OCI-LY3 (cell line): ENCODE measurements at regions not wholly inside any gene's neighbourhood (a gene's known extent, or its start where the extent isn't known, plus 50 kb on each side); places are given as distances from the start of the nearest gene placed in this dataset.
A peak's percentile ranks its signal among the peaks of the same experiment; 100 is the strongest.

Experiments used
- H2AFZ ChIP-seq: fragments of 200-600, 300-600 bp; shearing (Covaris generic); 2 replicates; pipeline ENCODE4 v1.6.0; 2014; ENCODE audit warnings: antibody characterized with exemption, low read depth, low read length
- H3K27ac ChIP-seq: fragments of 200-600, 300-600 bp; sonication (generic); 2 replicates; pipeline ENCODE4 v1.5.1; 2014; ENCODE audit warnings: mild to moderate bottlenecking, low read length, moderate library complexity, mixed read lengths
- H3K27me3 ChIP-seq: fragments of 200-600, 300-600 bp; sonication (generic); 2 replicates; pipeline ENCODE4 v1.6.1; 2014; ENCODE audit warnings: low read depth, low read length, mixed read lengths
- H3K36me3 ChIP-seq: fragments of 200-600, 300-600 bp; sonication (generic); replicated peaks from 2 replicates; pipeline ENCODE3; 2014; ENCODE audit warnings: low read depth, low read length, mixed read lengths
- H3K4me1 ChIP-seq: fragments of 300-600, 200-600 bp; sonication (generic); 2 replicates; pipeline ENCODE4 v1.6.1; 2014; ENCODE audit warnings: low read length, mixed read lengths
- H3K4me2 ChIP-seq: fragments of 200-600, 300-600 bp; sonication (generic); 2 replicates; pipeline ENCODE4 v1.6.1; 2014; ENCODE audit warnings: low read length, mixed read lengths
- H3K4me3 ChIP-seq: fragments of 300-600, 200-600 bp; sonication (generic); 2 replicates; pipeline ENCODE4 v1.5.1; 2014; ENCODE audit warnings: antibody characterized with exemption, mild to moderate bottlenecking, low read length, moderate library complexity
- H3K79me2 ChIP-seq: fragments of 300-600, 200-600 bp; shearing (Covaris generic); 2 replicates; pipeline ENCODE4 v1.6.1; 2014; ENCODE audit warnings: mild to moderate bottlenecking, low read length, mixed read lengths
- H3K9ac ChIP-seq: fragments of 300-600, 200-600 bp; shearing (Covaris generic); 2 replicates; pipeline ENCODE4 v1.6.0; 2014; ENCODE audit warnings: mild to moderate bottlenecking, low read length, moderate library complexity
- H3K9me3 ChIP-seq: fragments of 200-600, 300-600 bp; shearing (Covaris generic); 2 replicates; pipeline ENCODE4 v1.6.1; 2014; ENCODE audit warnings: low read length, mixed read lengths; ENCODE audit not compliant: insufficient read depth
- H4K20me1 ChIP-seq: fragments of 200-600, 300-600 bp; sonication (generic); 2 replicates; pipeline ENCODE4 v1.6.1; 2016; ENCODE audit warnings: low read length, mixed read lengths; ENCODE audit not compliant: insufficient read depth
- EZH2phosphoT487 ChIP-seq: fragments of 200-600 bp; shearing (Covaris generic); IDR thresholded peaks from 2 replicates; pipeline ENCODE4 v1.6.1; 2018; ENCODE audit warnings: antibody characterized with exemption, mixed run types, low read depth
- TF ChIP-seq, protein P1 (sequence below): fragments of 200-600, 300-600 bp; sonication (generic); IDR thresholded peaks from 2 replicates; pipeline ENCODE4 v1.5.1; 2014; ENCODE audit warnings: antibody characterized with exemption, low read length, low read depth

DNA sequence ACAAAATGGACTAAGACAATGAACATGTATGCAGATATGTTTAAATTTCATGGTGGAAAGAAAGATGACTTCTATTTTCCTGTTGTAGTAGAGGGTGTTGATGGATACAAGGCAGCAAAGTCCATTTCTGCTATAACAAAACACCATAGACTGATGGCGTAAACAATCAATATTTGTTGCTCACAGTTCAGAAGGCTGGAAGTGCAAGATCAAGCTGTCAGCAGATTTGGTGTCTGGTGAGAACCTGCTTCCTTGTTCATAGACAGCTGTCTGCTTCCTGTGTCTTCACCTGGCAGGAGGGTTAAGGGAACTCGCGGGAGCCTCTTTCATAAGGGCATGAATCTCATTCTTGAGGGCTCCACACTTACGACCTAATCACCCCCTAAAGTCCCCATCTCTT lies 83.0 kb upstream of the ELOVL5 start:
- Histone ChIP-seq H3K4me3 (no peak overlapping the region), H3K79me2 (no peaks in the 10 kb centered on the region), H4K20me1 (no peaks in the 10 kb centered on the region), H3K9ac (no peak overlapping the region), H3K9me3 (no peaks in the 10 kb centered on the region), H3K27ac (no peak overlapping the region), H3K36me3 (no peaks in the 10 kb centered on the region), H2AFZ (no peak overlapping the region), H3K27me3 (no peaks in the 10 kb centered on the region), H3K4me2 (no peak overlapping the region), H3K4me1 (peaks cover 40% of the 10 kb centered on the region)
- TF ChIP-seq EZH2phosphoT487: no peak
- TF ChIP-seq, protein P1, sequence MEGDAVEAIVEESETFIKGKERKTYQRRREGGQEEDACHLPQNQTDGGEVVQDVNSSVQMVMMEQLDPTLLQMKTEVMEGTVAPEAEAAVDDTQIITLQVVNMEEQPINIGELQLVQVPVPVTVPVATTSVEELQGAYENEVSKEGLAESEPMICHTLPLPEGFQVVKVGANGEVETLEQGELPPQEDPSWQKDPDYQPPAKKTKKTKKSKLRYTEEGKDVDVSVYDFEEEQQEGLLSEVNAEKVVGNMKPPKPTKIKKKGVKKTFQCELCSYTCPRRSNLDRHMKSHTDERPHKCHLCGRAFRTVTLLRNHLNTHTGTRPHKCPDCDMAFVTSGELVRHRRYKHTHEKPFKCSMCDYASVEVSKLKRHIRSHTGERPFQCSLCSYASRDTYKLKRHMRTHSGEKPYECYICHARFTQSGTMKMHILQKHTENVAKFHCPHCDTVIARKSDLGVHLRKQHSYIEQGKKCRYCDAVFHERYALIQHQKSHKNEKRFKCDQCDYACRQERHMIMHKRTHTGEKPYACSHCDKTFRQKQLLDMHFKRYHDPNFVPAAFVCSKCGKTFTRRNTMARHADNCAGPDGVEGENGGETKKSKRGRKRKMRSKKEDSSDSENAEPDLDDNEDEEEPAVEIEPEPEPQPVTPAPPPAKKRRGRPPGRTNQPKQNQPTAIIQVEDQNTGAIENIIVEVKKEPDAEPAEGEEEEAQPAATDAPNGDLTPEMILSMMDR: no peak

DNA sequence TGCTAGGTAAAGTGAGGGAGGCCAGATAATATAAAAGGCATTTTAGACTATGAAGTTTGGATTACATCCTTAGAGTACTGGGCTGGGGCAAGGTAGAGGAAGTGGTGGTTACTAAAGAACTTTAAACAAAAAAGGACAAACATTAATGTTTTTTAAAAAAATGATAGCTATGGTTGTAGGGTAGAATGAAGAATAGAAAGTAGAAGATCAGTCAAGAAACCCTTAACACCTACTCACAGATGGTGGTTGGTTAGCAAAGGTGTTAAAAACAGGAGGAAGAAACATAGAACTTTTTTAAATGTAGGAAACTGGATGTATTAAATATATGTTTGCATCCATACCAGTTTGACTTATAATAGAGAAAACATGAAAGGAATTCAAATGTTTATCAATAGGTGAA lies 80.7 kb upstream of the ELOVL5 start:
- TF ChIP-seq EZH2phosphoT487: no peak
- TF ChIP-seq, protein P1: no peak

DNA sequence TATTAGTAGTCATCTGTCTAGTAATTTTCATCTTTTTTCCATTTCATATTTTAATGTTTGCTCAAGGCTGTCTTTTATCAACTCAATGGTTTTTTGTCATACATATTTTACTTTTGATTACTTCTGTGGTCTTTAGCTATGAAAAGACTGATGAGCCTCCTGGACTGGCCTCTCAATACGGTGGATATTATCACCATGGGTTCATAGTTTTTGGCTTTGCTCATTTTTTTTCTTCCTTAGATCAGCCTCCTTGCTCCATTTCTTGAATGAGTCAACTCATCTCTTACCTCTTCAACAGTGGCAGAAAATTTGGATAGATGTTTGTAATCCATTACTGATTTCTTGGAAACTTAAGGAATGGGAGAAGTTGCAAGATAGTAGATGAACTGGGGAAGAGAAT lies 80.1 kb upstream of the ELOVL5 start:
- Histone ChIP-seq H3K27me3 (no peaks in the 10 kb centered on the region), H3K9ac (no peak overlapping the region), H3K4me2 (no peak overlapping the region), H4K20me1 (no peaks in the 10 kb centered on the region), H3K27ac (no peak overlapping the region), H2AFZ (no peak overlapping the region), H3K4me1 (peaks cover 64% of the 10 kb centered on the region), H3K4me3 (no peak overlapping the region), H3K79me2 (no peaks in the 10 kb centered on the region), H3K9me3 (no peaks in the 10 kb centered on the region), H3K36me3 (no peaks in the 10 kb centered on the region)
- TF ChIP-seq EZH2phosphoT487: no peak
- TF ChIP-seq, protein P1: no peak

More for the DNA sequence above, 80.7 kb upstream of the ELOVL5 start:
- no peak overlapping the region for H3K27ac ChIP-seq
- no peak overlapping the region for H3K4me2 ChIP-seq
- no peaks in the 10 kb centered on the region for H3K79me2 ChIP-seq
- no peaks in the 10 kb centered on the region for H3K9me3 ChIP-seq
- no peak overlapping the region for H2AFZ ChIP-seq
- H4K20me1 ChIP-seq: no peaks in the 10 kb centered on the region
- peaks cover 59% of the 10 kb centered on the region for H3K4me1 ChIP-seq
- H3K9ac ChIP-seq: no peak overlapping the region
- H3K4me3 ChIP-seq: no peak overlapping the region
- no peaks in the 10 kb centered on the region for H3K27me3 ChIP-seq
- no peaks in the 10 kb centered on the region for H3K36me3 ChIP-seq

DNA sequence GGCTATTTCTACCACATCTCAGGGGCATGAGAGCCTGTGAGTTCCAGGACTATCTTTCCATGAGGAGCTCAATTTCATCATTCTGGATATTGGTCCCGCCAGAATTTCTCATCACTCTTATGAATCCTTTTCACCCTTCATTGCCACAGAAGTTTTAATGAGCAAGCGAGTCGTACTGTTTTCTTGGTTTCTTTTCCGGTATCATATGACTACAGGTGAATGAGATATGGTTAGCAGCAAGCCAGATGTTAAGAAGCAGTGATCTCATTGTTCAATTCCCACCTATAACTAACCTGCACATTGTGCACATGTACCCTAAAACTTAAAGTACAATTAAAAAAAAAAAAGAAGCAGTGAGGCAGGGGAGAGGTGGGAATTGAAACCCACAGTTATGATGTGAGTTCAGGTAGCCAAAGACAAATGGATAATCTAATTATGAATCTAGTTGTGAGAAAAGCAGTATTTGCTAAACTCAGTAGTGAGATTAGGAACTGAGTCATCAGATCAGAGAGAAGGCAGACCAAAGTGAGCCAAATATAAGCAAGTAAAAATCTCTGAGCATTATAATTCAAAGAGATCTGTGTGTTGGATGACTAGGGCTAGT lies 78.0 kb upstream of the ELOVL5 start:
- peak overlapping the region; percentile 60 for H3K4me3 ChIP-seq
- H2AFZ ChIP-seq: no peak overlapping the region; the same call in 1 of the 2 replicates
- peaks cover 45% of the 10 kb centered on the region for H3K4me1 ChIP-seq
- H3K9me3 ChIP-seq: no peaks in the 10 kb centered on the region
- no peaks in the 10 kb centered on the region for H4K20me1 ChIP-seq
- H3K9ac ChIP-seq: peak overlapping the region; percentile 18; the same call in 1 of the 2 replicates
- TF ChIP-seq, protein P1: no peak
- TF ChIP-seq EZH2phosphoT487: no peak; the same call in 1 of the 2 replicates
- peaks cover 9% of the 10 kb centered on the region for H3K27me3 ChIP-seq
- H3K36me3 ChIP-seq: no peaks in the 10 kb centered on the region
- no peaks in the 10 kb centered on the region for H3K79me2 ChIP-seq
- peak overlapping the region; percentile 79 for H3K4me2 ChIP-seq
- H3K27ac ChIP-seq: peak overlapping the region; percentile 53
